K562 (cell line): ENCODE measurements at regions not wholly inside any gene's neighbourhood (a gene's known extent, or its start where the extent isn't known, plus 50 kb on each side); places are given as distances from the start of the nearest gene placed in this dataset.

Experiments used
- ATF1 ChIP-seq, 2 experiments: fragments of 450-650 bp in 1 of 2; IDR thresholded peaks; 2 replicates each; pipeline ENCODE4 v1.6.1; 2016; ENCODE audit warnings: missing compliant biosample characterization in 1 of 2, missing genetic modification characterization in 1 of 2
- GATAD2A ChIP-seq: fragments of 450-650 bp; IDR thresholded peaks from 2 replicates; pipeline ENCODE4 v1.6.1; 2017
- GTF2A2 ChIP-seq: IDR thresholded peaks from 2 replicates; pipeline ENCODE4 v1.6.1; 2016; ENCODE audit warnings: mild to moderate bottlenecking, missing genetic modification characterization, missing compliant biosample characterization
- HBP1 ChIP-seq: fragments of 450-650 bp; formaldehyde crosslinking; IDR thresholded peaks from 2 replicates; pipeline ENCODE4 v1.4.0; 2022; ENCODE audit warnings: missing genetic modification characterization
- KDM2B ChIP-seq: fragments of 250-450 bp; sonication (Bioruptor Pico); IDR thresholded peaks from 2 replicates; pipeline ENCODE4 v1.8.0; 2021; ENCODE audit warnings: mild to moderate bottlenecking, moderate library complexity
- NFE2L1 ChIP-seq: fragments of 450-650 bp; IDR thresholded peaks from 2 replicates; pipeline ENCODE4 v1.6.1; 2016; ENCODE audit warnings: missing genetic modification characterization, low read depth, mild to moderate bottlenecking, missing compliant biosample characterization, moderate library complexity, borderline replicate concordance
- SAFB ChIP-seq: fragments of 200-400 bp; formaldehyde crosslinking; IDR thresholded peaks from 2 replicates; pipeline ENCODE4 v1.6.1; 2017; ENCODE audit warnings: low read depth, low read length, borderline replicate concordance
- STAT5B ChIP-seq: fragments of 250-450 bp; sonication (Bioruptor Pico); IDR thresholded peaks from 2 replicates; pipeline ENCODE4 v1.8.0; 2021; ENCODE audit warnings: mild to moderate bottlenecking, inconsistent platforms
- TAF15 ChIP-seq: fragments of 200-400 bp; formaldehyde crosslinking; IDR thresholded peaks from 2 replicates; pipeline ENCODE4 v1.6.1; 2017; ENCODE audit warnings: mild to moderate bottlenecking, low read depth, low read length, moderate library complexity
- TCF7L2 ChIP-seq: fragments of 150-350 bp; IDR thresholded peaks from 2 replicates; pipeline ENCODE4 v1.6.1; 2016; ENCODE audit warnings: low read depth, mild to moderate bottlenecking, low read length, moderate library complexity
- XRCC5 ChIP-seq: fragments of 200-400 bp; formaldehyde crosslinking; IDR thresholded peaks from 2 replicates; pipeline ENCODE4 v1.6.1; 2017; ENCODE audit warnings: low read depth, mild to moderate bottlenecking, low read length
- ZC3H4 ChIP-seq: sonication (generic); formaldehyde crosslinking; IDR thresholded peaks from 2 replicates; pipeline ENCODE4 v1.9.0; 2021; ENCODE audit warnings: missing genetic modification reagents, borderline replicate concordance
- ZKSCAN3 ChIP-seq: fragments of 250-450 bp; sonication (Bioruptor Pico); IDR thresholded peaks from 2 replicates; pipeline ENCODE4 v1.4.0; 2020
- ZNF239 ChIP-seq: fragments of 250-450 bp; sonication (Bioruptor Pico); IDR thresholded peaks from 2 replicates; pipeline ENCODE4 v1.4.0; 2020; ENCODE audit warnings: mild to moderate bottlenecking
- ZNF24 ChIP-seq: fragments of 450-650 bp; IDR thresholded peaks from 2 replicates; pipeline ENCODE4 v1.6.1; 2016
- ZNF407 ChIP-seq: fragments of 450-650 bp; IDR thresholded peaks from 2 replicates; pipeline ENCODE4 v1.6.1; 2016; ENCODE audit warnings: low read depth
- ZNF431 ChIP-seq: sonication (generic); formaldehyde crosslinking; IDR thresholded peaks from 2 replicates; pipeline ENCODE4 v1.8.0; 2022; ENCODE audit warnings: mild to moderate bottlenecking, missing genetic modification reagents
- TF ChIP-seq, protein P1 (sequence below): fragments of 450-650 bp; conservative IDR thresholded peaks from 2 replicates; pipeline ENCODE4 v1.6.1; 2016; ENCODE audit warnings: missing genetic modification characterization, low read depth, mild to moderate bottlenecking, missing compliant biosample characterization, moderate library complexity

- TF ChIP-seq GATAD2A (no peak), HBP1 (CRISPR knock-in tag) (no peak), SAFB (no peak), ZNF239 (CRISPR knock-in tag) (no peak), TCF7L2 (no peak), XRCC5 (no peak), TAF15 (no peak), KDM2B (CRISPR knock-in tag) (no peak), GTF2A2 (tag) (no peak), ZNF431 (CRISPR knock-in tag) (no peak), ZNF407 (no peak), STAT5B (CRISPR knock-in tag) (no peak), NFE2L1 (tag) (no peak), ATF1 (CRISPR knock-in tag; IDR thresholded peaks at IDR 0.05) (no peak), ATF1 (tag; IDR thresholded peaks at IDR 0.05) (no peak), ZC3H4 (CRISPR knock-in tag) (no peak), ZNF24 (no peak), ZKSCAN3 (CRISPR knock-in tag) (no peak)
- TF ChIP-seq, protein P1, sequence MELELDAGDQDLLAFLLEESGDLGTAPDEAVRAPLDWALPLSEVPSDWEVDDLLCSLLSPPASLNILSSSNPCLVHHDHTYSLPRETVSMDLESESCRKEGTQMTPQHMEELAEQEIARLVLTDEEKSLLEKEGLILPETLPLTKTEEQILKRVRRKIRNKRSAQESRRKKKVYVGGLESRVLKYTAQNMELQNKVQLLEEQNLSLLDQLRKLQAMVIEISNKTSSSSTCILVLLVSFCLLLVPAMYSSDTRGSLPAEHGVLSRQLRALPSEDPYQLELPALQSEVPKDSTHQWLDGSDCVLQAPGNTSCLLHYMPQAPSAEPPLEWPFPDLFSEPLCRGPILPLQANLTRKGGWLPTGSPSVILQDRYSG (tag) = no peak
Observed at GRCh38 chr1:201648907-201649721, 110.2 kb downstream of the NAV1 start (continued).
